HuH-7.5 (cell line): ENCODE measurements at regions not wholly inside any gene's neighbourhood (a gene's known extent, or its start where the extent isn't known, plus 50 kb on each side); places are given as distances from the start of the nearest gene placed in this dataset.
"Not testable (repeated sequence)": the region's sequence is repeated elsewhere in the genome, so short reads cannot be mapped to it uniquely, and the experiment has no call there.

Experiments
- DNase-seq: peaks from one replicate; pipeline ENCODE4 v3.0.0; 2011; ENCODE audit warnings: low spot score

DNA sequence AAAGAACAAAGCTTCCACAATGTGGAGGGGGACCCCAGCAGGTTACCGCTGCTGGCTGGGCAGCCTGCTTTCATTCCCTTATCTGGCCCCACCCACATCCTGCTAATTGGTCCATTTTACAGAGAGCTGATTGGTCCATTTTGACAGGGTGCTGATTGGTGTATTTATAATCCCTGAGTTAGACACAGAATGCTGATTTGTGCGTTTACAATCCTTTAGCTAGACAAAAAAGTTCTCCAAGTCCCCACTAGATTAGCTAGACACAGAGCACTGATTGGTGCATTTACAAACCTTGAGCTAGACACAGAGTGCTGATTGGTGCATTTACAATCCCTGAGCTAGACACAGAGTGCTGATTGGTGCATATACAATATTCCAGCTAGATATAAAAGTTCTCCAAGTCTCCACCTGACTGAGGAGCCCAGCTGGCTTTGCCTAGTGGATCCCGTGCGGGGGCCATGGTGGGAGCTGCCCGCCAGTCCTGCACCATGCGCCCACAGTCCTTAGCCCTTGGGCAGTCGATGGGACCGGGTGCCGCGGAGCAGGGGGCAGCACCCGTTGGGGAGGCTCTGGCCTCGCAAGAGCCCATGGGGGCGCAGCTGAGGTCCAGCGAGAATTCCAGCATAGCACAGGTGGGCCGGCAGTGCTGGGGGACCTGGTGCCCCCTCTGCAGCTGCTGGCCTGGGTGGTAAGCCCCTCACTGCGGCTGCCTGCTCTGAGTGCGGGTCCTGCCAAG lies 88.8 kb upstream of the MYLIP start:
- DNase-seq = not testable (repeated sequence)

DNA sequence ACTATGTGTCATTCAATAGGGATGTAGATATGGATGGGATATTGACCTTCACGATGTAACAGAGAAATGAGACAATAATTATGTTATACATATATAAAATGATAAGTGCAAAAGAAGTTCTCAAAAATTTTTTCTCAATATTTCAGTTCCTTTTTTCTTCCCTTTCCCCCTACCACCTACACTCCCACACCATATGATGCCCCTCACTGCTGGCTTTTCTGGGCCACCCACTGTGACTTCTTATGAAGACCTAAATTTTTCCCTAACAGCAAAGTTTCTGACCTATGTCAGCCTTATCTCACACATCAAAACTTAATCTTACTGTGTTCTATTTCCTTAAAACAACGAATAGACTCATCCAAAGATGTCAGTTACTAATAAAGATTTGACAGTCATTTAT lies 89.9 kb upstream of the MYLIP start:
- no peak for DNase-seq

DNA sequence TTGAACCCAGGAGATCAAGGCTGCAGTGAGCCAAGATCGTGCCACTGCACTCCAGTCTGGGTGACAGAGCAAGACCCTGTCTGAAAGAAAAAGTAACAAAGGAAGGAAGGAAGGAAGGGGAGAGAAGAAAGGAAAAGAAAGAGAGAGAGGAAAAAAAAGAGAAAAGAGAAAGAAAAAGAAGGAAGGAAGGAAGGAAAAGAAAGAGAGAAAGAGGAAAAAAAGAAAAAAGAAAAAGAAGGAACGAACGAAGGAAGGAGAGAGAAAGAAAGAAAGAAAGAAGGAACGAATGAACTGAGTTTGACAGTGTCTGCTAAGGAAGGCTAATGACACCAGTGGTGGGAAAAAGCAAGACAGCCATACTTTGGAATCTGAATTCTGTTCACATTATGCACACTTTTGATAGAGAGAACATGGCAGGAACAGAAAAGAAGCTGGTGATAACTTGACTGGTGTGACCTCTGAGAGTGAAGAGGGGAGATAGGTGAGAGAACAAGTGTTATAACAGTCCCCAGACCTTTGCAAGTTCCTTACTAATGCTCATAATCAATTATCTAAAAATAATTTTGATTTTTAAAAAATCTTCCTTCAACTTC lies 93.3 kb upstream of the MYLIP start:
- no peak for DNase-seq

DNA sequence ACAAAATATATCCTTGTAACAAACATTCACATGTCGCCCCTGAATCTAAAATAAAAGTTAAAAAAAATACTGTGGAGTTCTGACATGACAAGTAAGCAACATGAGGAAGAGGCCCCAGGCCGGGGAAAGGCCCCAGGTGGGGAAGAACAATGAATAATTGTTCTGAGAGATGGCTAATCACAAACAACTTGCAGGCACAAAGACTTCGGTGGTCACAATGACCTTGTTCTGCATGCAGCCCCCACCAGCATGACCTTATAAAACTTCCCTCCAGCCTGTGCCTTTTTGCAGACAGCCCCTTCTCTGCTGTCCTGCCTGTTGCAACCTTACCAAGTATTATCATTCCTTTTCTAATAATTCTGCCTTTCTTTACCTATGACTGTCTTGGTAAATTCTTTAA lies 95.7 kb upstream of the MYLIP start:
- no peak for DNase-seq

DNA sequence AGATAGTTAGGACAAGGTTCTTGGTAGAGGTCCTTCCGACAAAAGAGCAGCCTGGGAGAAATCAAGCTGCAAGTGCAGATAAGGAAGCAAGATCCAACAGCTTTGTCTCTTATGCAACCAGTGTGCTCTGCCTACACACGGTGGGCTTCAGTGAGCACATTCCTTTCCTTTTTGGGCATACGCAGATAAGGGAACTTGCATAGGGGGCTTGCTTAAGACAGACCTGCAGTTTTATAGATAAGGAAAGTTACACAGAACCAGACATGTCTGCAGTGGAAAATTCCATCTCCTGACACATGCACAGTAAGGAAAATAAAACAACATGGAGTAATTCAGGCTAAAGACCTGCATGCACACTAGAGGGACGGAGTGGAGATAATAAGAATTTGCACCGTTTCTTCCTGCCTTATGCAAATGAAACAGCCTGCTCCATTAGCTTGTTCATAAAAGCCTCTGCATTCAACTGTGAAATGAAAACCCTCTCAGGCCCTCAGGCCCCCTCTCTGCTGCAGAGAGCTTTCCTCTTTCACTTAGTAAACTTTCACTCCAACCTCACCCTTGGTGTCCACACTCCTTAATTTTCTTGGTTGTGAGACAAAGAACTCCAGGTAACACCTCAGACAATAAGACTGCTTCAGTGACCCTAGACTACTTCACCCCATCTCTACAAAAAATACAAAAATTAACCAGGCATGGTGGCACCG lies 97.5 kb upstream of the MYLIP start:
- DNase-seq = no peak

DNA sequence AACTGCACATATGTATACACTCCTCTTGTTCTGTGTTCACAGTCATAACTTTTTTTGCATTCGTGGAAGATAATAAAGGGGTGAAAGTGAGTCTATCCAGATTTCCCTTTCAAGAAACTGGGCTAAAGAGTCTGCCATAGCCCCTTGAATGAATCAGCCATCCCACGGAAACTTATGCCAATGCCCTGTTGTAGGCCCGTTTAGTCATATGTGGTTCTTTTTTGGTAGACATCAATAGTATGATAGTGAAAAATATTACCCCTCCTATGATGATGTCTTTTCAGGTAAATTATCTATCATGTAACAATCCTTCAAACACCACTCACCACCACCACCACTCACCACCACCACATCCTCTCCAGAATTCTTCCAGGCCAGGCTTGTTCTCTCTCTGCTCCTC lies 99.9 kb upstream of the MYLIP start:
- no peak for DNase-seq

DNA sequence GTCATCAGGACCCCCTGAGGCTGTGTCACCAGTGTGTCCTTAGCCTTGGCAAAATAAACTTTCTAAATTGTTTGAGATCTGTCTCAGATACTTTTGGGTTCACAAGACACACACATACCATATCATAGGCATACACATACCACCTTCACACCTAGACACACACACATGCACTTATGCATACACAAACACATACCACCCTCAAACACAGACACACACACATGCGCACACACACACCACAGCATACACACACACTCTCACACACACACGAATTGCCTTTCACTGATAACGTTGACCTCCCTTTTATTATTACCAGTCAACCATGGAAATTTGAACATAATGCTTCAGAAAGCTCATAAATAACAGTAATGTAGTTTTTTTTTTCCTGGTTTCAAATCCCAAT lies 108.6 kb upstream of the MYLIP start:
- DNase-seq = no peak

DNA sequence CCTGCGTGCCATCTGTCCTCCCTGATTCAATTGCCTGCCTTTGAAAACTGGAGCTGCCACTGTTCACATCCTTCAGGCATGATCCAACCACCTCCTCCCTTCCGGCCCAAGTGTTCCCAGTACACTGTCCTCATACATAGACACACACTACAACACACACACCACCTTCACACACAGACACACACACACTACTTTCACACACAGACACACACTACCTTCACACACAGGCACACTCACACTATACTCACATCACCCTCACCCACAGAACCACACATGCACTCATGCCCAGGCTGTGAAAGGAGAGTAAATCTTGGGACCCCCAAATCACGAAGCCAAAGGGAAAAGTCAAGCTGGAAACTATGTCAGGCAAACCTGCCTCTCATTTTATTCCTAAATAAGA lies 109.4 kb upstream of the MYLIP start:
- no peak for DNase-seq

DNA sequence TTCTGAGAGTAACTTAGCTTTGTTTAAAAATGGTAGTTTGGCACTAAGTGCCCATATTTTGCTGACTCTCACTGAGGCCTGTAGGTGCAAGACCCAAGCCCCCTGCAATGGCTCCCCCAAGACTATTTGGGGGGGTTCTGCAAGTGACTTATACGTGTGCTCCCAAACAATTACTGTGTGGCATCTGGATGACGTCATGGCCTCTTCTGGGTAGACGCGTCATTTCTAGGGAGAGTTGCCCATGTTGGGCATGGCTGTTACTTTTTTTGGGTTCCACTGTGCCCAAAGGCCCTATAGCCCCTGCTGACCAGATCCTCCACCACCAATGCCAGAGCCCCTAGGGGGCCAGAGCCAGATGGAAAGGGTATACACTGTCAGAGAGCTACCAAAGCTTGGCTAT lies 110.3 kb upstream of the MYLIP start:
- DNase-seq = no peak

DNA sequence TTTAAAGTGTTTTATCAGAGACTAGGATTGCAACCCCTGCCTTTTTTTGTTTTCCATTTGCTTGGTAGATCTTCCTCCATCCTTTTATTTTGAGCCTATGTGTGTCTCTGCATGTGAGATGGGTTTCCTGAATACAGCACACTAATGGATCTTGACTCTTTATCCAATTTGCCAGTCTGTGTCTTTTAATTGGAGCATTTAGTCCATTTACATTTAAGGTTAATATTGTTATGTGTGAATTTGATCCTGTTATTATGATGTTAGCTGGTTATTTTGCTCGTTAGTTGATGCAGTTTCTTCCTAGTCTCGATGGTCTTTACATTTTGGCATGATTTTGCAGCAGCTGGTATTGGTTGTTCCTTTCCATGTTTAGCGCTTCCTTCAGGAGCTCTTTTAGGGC lies 114.6 kb upstream of the MYLIP start:
- not testable (repeated sequence) for DNase-seq

DNA sequence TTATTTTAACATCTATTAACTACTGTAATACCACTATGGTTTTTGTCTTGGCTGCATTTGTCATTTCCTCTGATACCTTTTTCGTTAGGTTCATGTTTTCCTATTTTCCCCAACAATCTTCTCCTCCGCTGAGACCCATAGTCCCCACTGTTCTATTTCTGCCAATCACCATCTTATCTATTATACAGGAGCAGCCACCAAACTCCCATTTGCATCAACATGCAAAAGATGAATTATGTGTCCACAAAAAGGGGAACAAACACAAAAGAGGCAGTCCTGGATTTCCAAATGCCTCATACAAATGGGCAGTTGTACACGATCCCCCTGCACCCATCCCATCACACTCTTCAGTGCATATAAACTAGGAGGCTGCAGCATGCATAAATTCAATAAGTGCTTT lies 121.7 kb upstream of the MYLIP start:
- no peak for DNase-seq

DNA sequence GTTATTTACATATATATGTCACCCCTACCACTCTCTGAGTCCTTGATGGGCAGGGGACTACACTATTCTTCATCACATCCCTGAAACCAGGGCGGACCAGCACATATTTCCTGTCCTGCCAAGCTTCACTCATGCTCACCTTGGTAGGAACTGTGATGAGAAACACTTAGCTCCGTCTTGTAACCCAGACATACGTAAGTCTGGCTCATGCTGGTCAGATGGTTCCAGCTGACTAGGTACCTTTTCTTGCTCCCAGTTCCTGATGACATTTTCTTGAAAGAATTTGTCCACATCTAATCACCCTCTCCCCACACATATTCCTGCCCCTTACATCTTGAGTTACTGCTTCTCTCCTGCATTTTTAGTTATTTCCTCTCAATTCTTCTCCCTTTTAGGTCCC lies 122.2 kb upstream of the MYLIP start:
- no peak for DNase-seq

DNA sequence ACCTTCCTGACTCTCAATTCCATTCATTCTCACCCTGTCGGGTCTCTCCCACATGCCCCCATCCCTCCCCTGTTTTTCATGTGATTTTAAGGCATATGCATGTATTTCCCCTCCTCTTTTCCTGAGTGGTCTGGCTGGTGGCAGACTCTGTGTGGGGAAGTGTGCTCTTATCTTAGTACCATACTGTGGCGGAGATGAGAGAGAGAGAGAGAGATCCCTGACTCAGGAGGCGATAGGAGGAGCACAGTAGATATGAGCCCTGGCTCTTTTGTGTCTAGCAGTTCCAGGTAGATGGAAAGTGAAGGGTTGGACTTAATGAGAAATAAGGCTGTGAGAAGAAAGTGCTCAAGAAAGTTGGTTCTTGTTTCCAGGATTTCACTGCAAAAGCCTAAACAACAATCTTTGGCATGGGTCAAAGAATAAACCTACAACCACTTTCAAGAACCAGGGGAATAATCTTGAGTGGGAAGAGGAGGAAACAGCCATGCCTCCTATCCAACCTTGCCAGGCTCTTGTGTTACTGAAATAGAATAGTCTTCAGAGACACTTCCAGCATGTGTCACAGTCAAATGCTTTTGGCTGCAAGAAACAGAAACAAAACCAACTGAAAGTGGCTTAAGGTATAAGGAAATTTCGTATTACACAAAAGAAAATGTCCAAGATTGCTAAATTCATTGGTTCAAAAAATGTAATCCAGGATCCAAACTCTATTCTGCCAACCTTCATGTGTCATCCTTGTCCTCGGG lies 123.8 kb upstream of the MYLIP start:
- DNase-seq = no peak

DNA sequence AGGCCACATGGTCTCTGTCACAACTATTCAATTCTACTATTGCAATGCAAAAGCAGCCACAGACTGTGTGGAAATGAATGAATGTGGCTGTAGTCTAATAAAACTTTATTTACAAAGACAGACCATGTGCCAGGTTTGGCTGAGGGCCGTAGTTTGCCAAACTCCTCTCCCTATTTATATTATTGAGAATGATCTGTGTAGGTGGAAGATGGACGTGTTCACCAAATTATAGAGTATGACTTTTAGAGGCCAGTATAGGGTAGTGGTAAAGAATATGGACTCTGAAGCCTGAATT lies 125.7 kb upstream of the MYLIP start:
- no peak for DNase-seq

DNA sequence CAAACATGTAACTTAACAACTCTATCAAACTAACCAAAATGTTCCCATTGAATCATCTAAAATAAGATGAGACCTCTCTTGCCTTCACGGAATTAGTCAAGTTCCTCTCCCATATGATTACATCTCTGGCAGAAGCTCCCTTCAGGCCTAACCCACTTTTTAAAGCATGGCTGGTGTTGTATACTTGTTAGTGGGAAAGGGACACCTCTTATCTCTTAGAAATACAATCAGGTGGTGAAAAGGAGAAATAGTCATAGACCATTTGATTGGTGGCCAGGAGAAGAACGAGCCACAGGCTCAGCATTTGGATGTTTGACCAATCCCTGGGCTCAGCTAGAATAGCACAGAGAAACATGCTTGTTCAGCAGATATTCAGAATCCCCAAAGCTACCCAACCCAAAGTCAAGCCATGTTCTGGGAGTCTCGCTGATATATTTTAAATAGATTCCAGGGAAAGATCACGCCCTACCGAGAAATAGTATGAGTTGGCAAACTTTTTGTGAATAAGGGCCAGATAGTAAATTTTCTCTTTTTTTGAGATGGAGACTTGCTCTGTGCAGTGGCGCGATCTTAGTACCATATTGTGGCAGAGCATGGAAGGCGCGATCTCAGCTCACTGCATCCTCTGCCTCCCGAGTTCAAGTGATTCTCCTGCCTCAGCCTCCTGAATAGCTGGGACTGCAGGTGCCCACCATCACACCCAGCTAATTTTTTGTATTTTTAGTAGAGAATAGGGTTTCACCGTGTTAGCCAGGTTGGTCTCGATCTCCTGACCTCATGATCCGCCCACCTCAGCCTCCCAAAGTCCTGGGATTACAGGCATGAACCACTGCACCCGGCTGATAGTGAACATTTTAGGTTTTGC lies 126.3 kb upstream of the MYLIP start:
- no peak for DNase-seq

DNA sequence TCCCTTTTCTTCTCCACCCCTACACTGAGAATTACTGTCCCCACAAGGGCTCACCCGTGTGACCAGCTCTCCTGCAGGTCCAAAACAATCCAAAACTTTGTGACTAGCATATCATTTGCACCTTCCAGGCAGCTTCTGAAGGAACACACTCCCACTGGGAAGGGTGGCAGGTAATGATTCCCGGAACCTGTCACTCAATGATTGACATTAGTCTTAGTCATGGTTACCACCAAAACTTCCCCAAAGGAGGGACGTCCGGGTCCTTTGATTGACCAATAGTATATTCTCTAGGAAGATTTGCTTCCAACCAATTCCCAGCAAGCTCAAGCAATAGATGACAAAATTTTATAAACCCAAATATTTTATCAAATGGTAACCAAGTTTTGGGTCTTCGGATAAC lies 127.7 kb upstream of the MYLIP start:
- no peak for DNase-seq

DNA sequence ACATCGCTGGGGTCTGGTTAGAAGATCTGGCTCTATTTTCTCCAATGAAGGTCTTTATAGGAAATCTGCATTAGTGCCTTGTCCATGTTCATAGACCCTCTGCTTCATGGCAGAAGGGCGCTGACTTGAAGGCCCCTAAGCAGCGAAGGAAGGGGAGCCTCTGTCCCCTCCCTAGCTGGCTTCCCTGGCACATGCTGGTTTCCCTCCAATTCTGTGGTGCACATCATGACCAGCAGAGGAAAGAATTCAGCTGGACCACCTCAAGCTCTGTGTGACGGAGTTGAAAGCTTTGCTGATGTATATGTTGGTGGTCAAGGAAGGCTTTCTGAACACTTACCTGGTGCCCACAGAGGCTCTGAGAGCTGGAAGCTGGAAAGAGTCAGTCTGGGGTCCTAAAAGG lies 129.7 kb upstream of the MYLIP start:
- DNase-seq = no peak

DNA sequence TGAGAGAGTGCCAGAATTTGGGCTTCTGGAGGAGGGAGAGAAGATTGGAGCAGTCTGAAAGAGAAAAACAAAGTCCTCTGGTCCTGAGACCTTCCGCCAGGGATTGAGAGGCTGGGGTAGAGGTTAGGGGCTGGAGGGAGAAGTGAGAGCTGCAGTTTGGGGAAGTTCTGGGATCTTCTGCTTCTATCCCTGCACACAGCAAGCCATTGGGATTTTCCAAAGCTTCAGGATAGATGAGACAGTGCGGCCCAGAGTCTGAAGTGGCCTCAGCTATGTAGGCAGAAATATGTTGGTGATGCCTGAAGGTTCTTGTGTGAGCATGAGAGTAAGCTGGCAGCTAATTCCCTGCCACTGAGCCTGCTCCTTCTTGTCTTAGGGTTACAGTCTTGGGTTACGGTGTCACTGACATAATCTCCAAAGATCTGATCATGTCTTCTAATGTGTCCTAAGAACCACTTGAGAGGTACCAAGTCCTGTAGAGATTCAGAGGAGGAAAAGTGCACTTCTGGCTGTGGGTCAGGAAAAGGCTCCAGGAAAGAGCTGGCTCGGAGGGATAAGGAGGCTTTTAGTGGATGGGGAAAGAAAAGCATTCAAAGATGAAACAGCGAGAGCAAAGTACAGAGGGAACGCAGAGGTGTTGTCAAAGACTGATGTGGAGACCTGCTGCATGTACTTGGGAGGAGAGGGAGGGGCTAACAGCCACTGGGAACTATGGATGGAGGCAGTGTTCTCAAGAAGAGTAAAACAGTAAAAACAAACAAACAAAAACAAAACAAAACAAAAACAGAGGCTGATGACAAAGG lies 131.1 kb upstream of the MYLIP start:
- no peak for DNase-seq

DNA sequence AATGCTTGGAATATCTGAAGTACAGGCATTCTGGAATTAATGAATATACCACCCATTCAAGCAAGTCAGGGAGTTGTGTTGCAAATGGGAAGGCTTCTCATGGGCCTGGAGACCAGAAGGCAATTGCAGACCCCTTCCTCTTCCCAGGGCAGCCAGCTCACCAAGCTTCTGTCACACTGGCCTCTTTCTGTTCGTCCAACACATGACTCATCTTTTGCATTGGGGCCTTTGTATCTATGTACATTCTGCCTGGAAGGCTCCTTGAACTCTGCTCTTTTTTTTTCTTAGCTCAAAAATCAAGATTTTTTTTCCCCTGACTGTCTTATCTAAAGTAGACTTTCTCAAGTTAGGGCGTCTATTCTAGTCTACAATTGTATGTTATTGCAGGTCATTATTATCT lies 132.9 kb upstream of the MYLIP start:
- no peak for DNase-seq

DNA sequence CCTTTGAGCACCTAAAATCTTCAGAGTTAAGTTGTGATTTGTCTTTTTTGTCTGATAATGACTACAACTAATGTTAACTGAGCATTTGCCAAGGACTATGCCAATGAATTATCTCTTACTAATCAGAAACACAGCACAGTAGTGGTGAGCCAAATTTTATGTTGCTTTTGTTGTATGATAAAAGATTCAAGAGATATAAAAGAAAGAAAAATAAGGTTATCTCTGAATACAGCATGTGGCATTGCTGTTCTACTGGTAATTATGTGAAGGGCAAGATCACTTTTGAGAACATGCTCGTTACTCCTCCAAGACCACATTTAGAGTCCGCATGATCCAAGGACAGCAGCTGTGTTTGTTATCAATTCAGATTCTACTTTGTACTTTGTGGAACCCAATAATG lies 133.4 kb upstream of the MYLIP start:
- DNase-seq = no peak

DNA sequence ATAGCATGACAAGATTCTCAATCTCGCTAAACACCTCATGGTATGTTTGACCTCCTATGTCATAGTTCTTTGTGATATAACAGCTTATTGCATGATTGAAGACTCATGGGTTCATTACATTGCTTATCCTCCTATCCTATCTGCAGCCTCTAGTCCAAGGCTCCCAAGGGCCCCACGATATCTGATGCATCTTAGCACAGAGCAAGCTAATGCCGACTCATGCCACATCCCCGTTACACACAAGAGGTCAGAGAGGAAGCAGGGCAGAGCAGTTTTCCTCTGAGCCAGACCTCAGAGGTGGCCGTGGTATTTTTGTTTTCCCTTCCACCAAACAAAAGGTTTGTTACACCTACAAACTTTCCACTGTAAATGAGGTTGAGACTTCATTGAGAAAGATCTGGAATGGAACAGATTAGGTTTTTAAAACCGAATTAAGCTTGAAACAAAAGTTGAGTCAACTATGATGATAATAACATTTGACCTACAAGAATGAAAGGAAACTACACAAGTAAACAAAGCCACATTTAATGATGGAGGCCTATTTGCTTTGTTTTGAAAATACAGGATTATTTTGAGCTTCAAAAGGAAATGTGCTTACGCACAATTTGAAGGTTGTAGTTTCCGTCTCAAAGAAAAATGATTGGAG lies 133.9 kb upstream of the MYLIP start:
- no peak for DNase-seq
